ENCODE measurements at regions not wholly inside any gene's neighbourhood (a gene's known extent, or its start where the extent isn't known, plus 50 kb on each side); places are given as distances from the start of the nearest gene placed in this dataset.
"Not testable (repeated sequence)": the region's sequence is repeated elsewhere in the genome, so short reads cannot be mapped to it uniquely, and the experiment has no call there.

DNA sequence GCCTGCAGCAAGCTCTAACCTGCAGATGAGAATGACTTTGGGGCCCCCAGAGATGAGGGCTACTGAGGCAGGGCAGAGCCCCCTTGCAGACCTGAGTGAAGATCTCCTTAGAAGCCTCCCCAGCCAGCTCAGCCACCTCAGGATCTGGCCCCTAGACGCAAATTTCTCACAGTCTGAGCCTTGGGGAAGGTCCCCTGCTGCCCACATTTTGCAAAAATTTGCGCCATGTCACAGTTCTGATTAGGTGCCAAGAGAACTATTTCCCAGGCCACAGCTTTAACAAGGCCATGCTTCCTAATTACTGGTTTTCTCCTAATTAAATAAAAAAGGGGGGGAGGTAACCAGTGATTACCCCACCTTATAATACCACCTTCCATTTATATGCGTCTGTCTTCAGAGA lies 81.0 kb upstream of the HES1 start:
- Histone ChIP-seq H3K9me3 (peaks cover 8 to 18% (median 13%) of the 10 kb centered on the region in 4 donors), H3K27ac (no peak overlapping the region), H3K4me3 (no peak overlapping the region), H3K36me3 (no peaks in the 10 kb centered on the region), H3K4me1 (peaks cover 8 to 20% (median 13%) of the 10 kb centered on the region in 4 donors), H3K27me3 (no peaks in the 10 kb centered on the region)
- 83 to 96% (median 92%) methylated on average over 3 of the region's 3 CpGs for WGBS, 5 donors
- intact Hi-C loops (cut with DNase I; ENCODE audit: low total_unique reads): no loop called here
- TF ChIP-seq, protein P1, sequence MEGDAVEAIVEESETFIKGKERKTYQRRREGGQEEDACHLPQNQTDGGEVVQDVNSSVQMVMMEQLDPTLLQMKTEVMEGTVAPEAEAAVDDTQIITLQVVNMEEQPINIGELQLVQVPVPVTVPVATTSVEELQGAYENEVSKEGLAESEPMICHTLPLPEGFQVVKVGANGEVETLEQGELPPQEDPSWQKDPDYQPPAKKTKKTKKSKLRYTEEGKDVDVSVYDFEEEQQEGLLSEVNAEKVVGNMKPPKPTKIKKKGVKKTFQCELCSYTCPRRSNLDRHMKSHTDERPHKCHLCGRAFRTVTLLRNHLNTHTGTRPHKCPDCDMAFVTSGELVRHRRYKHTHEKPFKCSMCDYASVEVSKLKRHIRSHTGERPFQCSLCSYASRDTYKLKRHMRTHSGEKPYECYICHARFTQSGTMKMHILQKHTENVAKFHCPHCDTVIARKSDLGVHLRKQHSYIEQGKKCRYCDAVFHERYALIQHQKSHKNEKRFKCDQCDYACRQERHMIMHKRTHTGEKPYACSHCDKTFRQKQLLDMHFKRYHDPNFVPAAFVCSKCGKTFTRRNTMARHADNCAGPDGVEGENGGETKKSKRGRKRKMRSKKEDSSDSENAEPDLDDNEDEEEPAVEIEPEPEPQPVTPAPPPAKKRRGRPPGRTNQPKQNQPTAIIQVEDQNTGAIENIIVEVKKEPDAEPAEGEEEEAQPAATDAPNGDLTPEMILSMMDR (IDR thresholded peaks at IDR 0.05): no peak
- TF ChIP-seq EP300 (IDR thresholded peaks at IDR 0.05) (no peak), POLR2A (IDR thresholded peaks at IDR 0.05) (no peak), POLR2AphosphoS5 (IDR thresholded peaks at IDR 0.05) (no peak)
- DNase-seq: no peak

DNA sequence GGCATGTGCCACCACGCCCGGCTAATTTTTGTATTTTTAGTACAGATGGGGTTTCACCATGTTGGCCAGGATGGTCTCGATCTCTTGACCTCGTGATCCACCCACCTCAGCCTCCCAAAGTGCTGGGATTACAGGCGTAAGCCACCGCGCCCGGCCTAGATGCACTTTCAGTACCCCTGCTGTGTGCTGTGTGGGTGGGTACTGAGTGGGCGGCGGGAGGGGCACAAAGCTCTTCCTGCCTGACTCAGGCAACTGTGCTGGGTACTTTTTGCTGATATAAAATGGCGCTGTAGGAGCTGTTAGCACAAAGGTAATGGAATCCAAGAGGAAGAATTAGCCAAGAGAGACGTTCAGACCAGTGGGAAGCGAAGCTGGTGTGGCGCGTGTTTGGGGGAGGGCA lies 79.6 kb upstream of the HES1 start:
- intact Hi-C loops (cut with DNase I; ENCODE audit: low total_unique reads); DNase-seq; H3K9me3 ChIP-seq; H3K36me3 ChIP-seq; H3K27ac ChIP-seq; H3K4me3 ChIP-seq; H3K27me3 ChIP-seq: not testable (repeated sequence)
- WGBS, 5 donors: 91 to 97% (median 93%) methylated on average over 15 of the region's 15 CpGs
- peaks cover 8 to 24% (median 15%) of the 10 kb centered on the region in 4 donors for H3K4me1 ChIP-seq

DNA sequence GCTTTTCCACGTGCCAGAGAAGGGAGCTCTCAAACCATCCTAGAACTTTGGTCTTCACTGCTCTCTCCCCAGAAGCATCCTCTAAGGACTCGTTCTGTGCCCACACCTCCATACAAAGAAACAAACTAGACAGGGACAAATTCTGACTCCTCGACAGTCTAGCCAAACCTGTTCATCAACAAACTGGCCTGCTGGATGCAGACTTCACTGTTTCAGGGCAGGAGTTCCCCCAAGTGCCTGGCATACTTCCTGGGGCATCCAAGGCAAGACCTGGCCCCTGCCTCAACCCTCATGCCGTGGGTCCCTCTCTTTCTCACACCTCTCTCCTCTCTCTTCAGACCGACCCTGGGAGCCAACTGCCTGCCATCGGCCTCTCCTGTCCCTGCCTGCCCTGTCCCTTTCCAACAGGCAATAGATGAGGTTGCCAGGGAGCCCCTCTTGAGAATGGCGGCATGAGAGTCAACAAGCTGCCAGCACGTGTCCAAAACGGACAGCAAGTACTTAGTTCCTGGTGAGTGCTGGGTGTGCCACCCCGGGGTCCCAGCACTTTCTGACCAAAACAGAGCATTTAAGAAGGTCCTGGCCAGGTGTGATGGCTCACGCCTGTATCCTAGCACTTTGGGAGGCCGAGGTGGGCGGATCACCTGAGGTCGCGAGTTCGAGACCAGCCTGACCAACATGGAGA lies 79.1 kb upstream of the HES1 start:
- intact Hi-C loops (cut with DNase I; ENCODE audit: low total_unique reads): no loop called here
- Histone ChIP-seq H3K9me3 (no peaks in the 10 kb centered on the region), H3K4me3 (no peak overlapping the region), H3K4me1 (peaks cover 8 to 29% (median 17%) of the 10 kb centered on the region in 4 donors), H3K27ac (no peak overlapping the region), H3K27me3 (no peaks in the 10 kb centered on the region), H3K36me3 (no peaks in the 10 kb centered on the region)
- WGBS, 5 donors: 80 to 87% (median 85%) methylated on average over 16 of the region's 16 CpGs
- TF ChIP-seq, protein P1 (IDR thresholded peaks at IDR 0.05): no peak
- TF ChIP-seq POLR2AphosphoS5 (IDR thresholded peaks at IDR 0.05) (no peak), POLR2A (IDR thresholded peaks at IDR 0.05) (no peak), EP300 (IDR thresholded peaks at IDR 0.05) (no peak)
- peak in 1 of 2 donors; percentile 58 for DNase-seq

DNA sequence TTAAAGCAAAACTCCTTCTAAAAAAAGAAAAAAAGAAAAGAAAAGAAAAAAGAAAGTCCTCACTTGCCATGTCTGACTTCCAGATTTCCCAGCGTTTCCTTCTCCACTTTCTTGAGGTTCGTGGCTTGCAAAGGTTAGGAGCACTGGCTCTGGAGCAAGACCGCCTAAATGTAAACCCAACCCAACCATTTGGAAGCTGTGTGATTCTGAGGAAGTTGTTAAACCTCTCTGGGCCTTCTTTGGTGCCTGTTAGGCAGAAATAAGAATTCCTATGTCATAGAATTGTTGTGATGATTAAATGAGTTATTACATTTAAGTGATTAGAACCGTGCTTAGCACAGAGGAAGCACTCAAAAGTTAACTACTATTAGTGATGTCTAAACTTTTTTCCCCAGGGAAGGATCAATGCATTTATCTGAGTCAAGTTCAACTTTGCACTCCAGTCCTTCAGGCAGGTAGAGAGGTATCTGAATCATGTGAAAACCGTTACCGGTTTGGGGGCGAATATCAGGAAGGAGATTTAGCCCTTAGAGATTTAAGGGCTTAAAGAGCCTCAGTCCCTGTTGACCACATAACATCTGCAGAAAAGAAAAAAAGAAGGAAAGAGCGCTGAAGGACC lies 78.3 kb upstream of the HES1 start:
- intact Hi-C loops (cut with DNase I; ENCODE audit: low total_unique reads): no loop called here
- 61 to 69% (median 67%) methylated on average over 8 of the region's 8 CpGs for WGBS, 5 donors
- Histone ChIP-seq H3K4me3 (peak overlapping the region; percentile 37 to 46 (median 40)), H3K36me3 (no peaks in the 10 kb centered on the region), H3K9me3 (no peaks in the 10 kb centered on the region), H3K27ac (peak overlapping the region in 3 of 5 donors; percentile 18 to 63 (median 52)), H3K4me1 (peaks cover 8 to 33% (median 18%) of the 10 kb centered on the region in 4 donors), H3K27me3 (no peaks in the 10 kb centered on the region)
- DNase-seq: no peak
- TF ChIP-seq POLR2AphosphoS5 (IDR thresholded peaks at IDR 0.05): no peak
- TF ChIP-seq EP300 (IDR thresholded peaks at IDR 0.05): no peak
- TF ChIP-seq, protein P1 (IDR thresholded peaks at IDR 0.05): no peak
- no peak for TF ChIP-seq POLR2A (IDR thresholded peaks at IDR 0.05)

DNA sequence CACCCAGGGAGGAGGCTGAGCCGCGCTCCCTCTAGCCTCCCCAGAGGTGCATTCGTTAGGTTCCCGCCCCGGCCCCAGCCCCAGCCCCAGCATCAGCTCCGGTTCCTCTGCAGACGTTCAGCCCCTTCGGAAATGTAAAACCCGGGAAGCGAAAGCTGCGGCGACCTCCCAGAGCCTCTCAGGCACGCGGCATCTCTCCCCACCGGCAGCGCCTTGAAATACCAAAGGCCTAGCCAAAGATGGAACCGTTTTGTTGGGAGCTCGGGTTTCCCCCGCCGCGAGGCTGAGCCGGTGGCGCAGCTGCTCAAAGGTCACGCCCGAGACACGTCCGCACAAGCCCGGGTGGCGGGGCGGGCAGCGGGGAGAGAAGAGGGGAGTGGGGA lies 77.8 kb upstream of the HES1 start:
- peak; percentile 54 to 86 for DNase-seq
- H3K27ac ChIP-seq: peak overlapping the region in 3 of 5 donors; percentile 18 to 63 (median 52)
- H3K9me3 ChIP-seq: no peaks in the 10 kb centered on the region
- peaks cover 8 to 33% (median 18%) of the 10 kb centered on the region in 4 donors for H3K4me1 ChIP-seq
- H3K27me3 ChIP-seq: no peaks in the 10 kb centered on the region
- intact Hi-C loops (cut with DNase I; ENCODE audit: low total_unique reads): no loop called here
- H3K4me3 ChIP-seq: peak overlapping the region; percentile 37 to 46 (median 40)
- no peak for TF ChIP-seq EP300 (IDR thresholded peaks at IDR 0.05)
- peak in 1 of 3 donors; percentile 8 for TF ChIP-seq POLR2AphosphoS5 (IDR thresholded peaks at IDR 0.05)
- TF ChIP-seq POLR2A (IDR thresholded peaks at IDR 0.05): no peak
- no peaks in the 10 kb centered on the region for H3K36me3 ChIP-seq
- WGBS, 5 donors: 3 to 6% (median 4%) methylated on average over 22 to 31 of the region's 31 CpGs

All from stomach (tissue), 8 donors.